ENCODE measurements at regions not wholly inside any gene's neighbourhood (a gene's known extent, or its start where the extent isn't known, plus 50 kb on each side); places are given as distances from the start of the nearest gene placed in this dataset.
"Not testable (repeated sequence)": the region's sequence is repeated elsewhere in the genome, so short reads cannot be mapped to it uniquely, and the experiment has no call there.

GRCh38 chr6:15922510-15923250 lies 206.2 kb upstream of the MYLIP start:
- peak; percentile 97 for DNase-seq

- no peak for DNase-seq
These were observed 207.6 kb upstream of the MYLIP start for GRCh38 chr6:15921243-15921642.

- no peak for DNase-seq
These were observed 212.3 kb upstream of the MYLIP start for GRCh38 chr6:15916581-15916980.

GRCh38 chr6:15915508-15916178 lies 213.2 kb upstream of the MYLIP start:
- no peak for DNase-seq

GRCh38 chr6:15914553-15914952 lies 214.3 kb upstream of the MYLIP start:
- DNase-seq: no peak

- DNase-seq: no peak
These were observed 215.3 kb upstream of the MYLIP start for GRCh38 chr6:15913573-15913972.

GRCh38 chr6:15912505-15913400 lies 216.1 kb upstream of the MYLIP start:
- DNase-seq: no peak

- DNase-seq: no peak
These were observed 217.0 kb upstream of the MYLIP start for GRCh38 chr6:15911753-15912504.

GRCh38 chr6:15909290-15910070 lies 219.4 kb upstream of the MYLIP start:
- DNase-seq: no peak

GRCh38 chr6:15908871-15909270 lies 220.0 kb upstream of the MYLIP start:
- no peak for DNase-seq

GRCh38 chr6:15907914-15908518 lies 220.9 kb upstream of the MYLIP start:
- no peak for DNase-seq

- DNase-seq: not testable (repeated sequence)
These were observed 221.5 kb upstream of the MYLIP start for GRCh38 chr6:15907220-15907913.

- DNase-seq: no peak
These were observed 222.4 kb upstream of the MYLIP start for GRCh38 chr6:15906420-15907016.

- DNase-seq: no peak
These were observed 223.1 kb upstream of the MYLIP start for GRCh38 chr6:15905488-15906419.

GRCh38 chr6:15904651-15905376 lies 224.1 kb upstream of the MYLIP start:
- no peak for DNase-seq

- no peak for DNase-seq
These were observed 227.5 kb upstream of the MYLIP start for GRCh38 chr6:15901141-15902115.

- DNase-seq: no peak
These were observed 230.2 kb upstream of the MYLIP start for GRCh38 chr6:15898693-15899092.
